NCI-H2107 treated with DMSO at 0.1 percent for 48 hours (cell line): ENCODE measurements at regions not wholly inside any gene's neighbourhood (a gene's known extent, or its start where the extent isn't known, plus 50 kb on each side); places are given as distances from the start of the nearest gene placed in this dataset.

Experiments used
- DNase-seq: peaks from one replicate; lab custom pipeline; 2025; ENCODE audit not compliant: unreplicated experiment; lab: John Stamatoyannopoulos, UW

DNA sequence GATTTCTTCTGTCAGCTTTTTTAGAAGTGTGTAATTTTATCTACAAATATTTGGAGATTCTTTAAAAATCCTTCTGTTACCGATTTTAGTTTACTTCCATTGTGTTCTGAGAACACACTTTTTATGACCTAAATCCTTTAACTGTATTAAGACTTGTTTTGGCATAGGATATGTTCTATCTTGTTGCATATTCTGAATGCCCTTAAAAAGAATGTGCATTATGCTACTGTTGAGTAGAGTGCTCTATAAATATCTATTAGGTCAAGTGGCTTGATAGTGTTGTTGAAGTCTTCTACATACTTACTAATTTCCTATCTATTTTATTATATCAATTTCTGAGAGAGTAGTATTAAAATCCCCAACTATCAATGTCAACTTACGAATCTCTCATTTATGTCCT lies 502.2 kb downstream of the MAFB start:
- no peak for DNase-seq

GRCh38 chr20:40181676-40182075 lies 507.4 kb downstream of the MAFB start:
- DNase-seq = no peak

DNA sequence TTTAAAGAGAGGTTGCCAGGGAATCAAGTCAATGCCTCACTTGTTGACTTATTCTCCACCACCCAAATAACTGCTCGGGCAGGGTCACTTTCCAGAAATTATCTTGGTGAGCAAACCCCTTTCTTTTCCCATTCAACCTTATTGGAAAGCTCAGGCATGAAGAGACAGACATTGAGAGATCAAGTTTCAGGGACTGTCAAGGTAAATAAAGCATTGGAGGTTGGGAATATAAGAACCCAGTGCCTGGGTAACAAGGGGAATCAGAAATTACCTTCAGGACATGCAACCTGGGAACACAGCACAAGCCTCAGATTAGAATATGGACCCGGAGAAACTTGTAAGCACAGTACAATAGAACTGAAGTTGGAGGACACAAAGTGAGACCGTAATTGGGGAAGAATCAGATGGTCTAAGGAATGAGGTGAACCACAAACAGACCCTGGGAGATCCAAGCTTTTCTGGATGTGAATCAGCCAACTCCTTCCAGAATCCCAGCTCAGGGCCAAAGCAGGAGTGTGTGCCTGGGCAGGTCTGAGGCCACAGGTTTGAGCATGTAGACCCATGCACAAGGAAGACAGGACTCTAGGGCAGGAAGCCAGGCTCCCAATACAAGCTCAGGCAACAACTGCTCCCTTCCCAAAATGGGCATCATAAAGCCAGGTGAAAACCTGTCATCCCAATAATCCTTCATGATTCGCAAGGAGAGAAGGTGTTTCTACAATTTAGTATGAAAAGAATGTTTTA lies 512.8 kb downstream of the MAFB start:
- no peak for DNase-seq

DNA sequence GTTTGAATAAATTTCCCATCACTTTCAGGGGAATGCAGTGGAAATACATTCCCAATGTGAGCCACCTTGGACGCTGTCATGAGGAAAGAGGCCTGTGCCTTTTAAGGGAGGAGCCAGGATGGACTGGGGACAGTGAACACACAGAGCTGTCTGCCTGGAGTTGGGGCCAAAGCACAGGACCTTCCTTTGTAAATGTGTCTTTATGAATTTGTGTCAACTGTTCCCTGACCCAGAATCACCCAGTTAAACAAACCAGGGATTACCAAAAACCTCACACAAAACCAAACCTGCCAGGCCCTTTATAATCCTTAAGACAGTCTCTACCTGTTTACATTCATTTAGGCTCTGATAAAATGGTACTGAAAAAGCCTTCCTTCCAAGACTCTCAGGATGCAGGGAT lies 513.7 kb downstream of the MAFB start:
- DNase-seq = no peak

GRCh38 chr20:40173872-40174271 lies 515.2 kb downstream of the MAFB start:
- DNase-seq = no peak

DNA sequence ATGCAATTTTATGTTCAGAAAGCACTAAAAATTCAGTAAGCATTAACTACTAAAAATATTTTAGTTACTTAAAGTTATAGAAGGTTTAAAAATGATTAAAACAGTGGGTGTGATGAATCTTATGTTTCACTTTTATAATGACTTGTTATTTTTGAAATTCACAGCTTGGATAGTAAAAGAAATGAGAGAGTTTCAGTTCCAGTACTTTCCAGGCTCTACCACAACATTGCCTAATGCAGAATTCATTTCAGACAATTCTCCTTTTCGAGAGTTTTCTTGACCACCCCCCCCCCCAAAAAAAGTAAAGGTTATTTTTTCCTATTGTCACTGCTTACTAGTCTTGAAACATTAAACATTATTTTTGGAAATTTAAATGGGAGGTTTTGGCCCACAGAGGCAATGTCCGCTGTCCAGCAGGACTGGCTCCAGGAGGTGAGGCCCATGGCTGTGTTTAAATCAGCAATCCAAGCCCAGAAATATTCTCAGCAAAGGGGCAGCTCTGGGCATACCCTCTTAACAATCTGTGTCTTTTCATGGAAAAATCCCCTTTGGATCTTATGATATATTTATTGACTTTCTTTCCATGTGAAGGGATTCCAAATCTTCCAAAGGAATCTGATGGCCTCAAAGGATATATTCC lies 519.9 kb downstream of the MAFB start:
- no peak for DNase-seq

- DNase-seq = no peak
These were observed 527.6 kb downstream of the MAFB start for GRCh38 chr20:40161391-40161790.

DNA sequence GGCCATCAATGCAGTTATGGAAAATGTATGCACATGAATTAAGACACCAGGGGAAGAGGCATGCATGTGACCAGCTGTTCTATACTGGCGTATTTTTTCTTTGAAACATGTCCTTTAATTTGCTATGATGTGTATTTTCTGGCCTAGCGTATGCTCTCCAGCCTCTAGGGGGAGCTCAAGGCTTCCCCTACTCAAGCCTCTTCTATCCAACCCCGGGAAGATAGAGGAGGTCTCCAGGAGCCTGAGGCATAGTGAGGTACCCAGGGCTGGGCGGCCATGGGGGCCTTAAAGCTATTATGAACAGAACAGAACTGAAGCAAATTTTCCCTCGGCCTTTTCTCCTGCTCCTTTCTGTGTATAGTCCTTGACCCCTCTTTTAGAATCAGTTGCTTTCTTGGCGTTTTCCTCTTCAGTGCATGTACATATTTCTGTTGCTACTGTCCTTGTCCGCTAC lies 528.9 kb downstream of the MAFB start:
- DNase-seq = peak; percentile 2

DNA sequence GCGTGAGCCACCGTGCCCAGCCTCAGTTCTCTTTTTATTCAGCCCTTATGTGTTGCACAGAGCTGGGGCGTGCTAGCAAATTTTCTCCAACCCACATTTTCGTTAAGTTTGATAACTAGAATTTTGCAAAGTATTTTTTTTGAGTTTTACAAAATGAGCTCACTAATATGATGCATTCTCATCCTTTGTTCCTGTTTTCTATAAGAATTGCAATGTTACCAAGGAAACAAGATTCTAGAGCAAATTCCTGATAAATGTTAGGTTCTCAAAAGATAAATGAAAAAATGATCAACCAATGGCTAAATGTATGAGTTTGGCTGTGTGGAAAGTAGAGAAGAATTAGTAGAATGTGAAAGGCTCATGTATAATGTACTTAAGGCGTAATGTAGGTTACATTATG lies 529.8 kb downstream of the MAFB start:
- DNase-seq = no peak

DNA sequence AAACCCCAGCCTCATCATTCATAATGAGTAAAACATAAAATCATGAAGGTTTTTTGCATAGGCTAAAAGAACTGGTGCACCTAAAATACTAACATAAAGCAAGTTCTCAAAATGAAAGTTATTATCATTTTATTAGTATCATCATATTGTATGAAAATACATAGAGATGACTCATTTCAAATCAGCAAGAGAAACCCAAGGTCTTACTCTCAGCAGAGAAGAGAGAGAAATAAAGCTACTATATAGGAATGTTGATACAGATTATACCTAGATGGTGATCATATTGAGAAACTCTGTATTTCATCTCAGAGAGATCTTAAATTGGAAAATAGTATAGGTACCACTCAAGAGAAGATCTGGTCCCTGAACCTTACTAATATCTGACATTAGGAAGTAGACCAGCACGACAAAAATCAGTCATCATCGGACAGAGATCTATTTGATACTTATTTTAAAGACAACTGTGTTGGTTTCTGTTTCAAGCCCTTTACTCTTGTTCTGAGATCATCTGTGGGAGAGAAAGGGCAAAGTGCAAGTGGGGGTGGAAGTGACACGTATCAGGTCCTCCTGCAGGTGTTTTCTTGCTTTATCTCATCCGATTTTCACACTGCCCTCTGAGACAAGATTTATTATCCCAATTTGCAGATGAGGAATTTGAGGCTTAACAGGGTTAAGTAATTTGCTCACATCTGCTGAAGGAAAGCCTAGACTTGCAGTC lies 532.3 kb downstream of the MAFB start:
- DNase-seq = no peak

- no peak for DNase-seq
These were observed 534.5 kb downstream of the MAFB start for GRCh38 chr20:40154514-40154913.

DNA sequence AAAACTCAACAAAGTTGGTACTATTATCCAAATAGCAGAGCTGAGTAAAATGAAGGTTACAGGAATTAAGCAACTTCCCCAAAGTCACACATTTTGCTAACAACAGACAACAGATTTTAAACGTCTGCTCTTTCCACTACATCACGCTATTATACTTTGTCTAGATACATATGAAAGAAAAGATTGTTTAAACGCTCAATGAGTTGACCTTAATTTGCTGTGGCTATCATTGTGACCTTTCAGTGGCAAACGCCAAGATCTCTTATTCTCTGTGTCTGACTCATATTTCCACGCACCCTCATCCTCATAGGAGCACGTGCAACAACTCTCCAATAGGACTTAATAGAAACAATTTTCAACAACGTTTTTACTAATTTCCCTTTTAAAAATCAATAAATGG lies 540.1 kb downstream of the MAFB start:
- no peak for DNase-seq

- DNase-seq = no peak
These were observed 543.0 kb downstream of the MAFB start for GRCh38 chr20:40146071-40146470.

GRCh38 chr20:40144581-40144980 lies 544.5 kb downstream of the MAFB start:
- no peak for DNase-seq

- no peak for DNase-seq
These were observed 554.9 kb downstream of the MAFB start for GRCh38 chr20:40134176-40134575.

GRCh38 chr20:40120827-40121226 lies 568.2 kb downstream of the MAFB start:
- no peak for DNase-seq

DNA sequence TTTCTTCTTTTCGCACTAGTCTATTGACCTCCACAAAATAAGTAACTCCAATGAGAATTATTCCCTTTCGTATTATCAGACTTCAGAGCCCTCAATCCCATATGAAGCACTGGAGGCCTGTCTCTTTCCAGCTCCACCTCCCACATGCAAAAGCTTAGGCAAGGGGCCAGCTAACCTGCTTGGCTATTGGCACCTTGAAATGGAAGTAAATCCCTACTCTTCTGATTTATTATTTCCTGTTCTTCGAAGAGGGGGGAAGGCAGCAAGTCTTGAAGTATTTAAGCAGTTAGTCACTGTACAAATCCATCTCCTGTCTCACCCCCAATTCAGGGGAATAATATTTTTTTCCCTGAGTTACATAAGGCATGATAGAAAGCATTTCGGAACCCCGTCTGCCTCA lies 577.8 kb downstream of the MAFB start:
- no peak for DNase-seq

DNA sequence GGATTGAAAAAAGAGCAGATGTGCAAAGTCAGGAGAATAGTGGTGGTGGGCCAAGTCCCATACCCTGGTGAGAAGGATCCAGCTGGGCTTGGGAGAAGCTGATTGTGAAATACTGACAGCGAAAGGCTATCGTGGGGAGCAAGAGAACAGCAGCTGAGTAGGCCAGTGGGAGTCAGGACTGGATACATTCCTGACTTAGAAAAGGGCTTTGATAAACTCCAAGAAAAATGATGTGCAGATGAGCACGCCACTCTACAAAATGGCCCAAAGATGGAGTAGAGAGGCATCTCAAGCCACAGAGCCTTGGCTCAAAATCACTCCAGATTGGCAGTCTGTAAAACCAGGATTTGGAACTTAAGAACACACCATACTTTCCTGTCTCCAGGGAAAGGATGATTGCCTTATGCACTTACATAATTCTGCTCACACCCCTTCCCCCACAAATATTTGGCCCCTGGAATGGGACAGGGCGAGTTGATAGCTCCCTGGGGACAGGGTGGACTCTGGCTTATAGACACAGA lies 578.7 kb downstream of the MAFB start:
- DNase-seq = no peak

DNA sequence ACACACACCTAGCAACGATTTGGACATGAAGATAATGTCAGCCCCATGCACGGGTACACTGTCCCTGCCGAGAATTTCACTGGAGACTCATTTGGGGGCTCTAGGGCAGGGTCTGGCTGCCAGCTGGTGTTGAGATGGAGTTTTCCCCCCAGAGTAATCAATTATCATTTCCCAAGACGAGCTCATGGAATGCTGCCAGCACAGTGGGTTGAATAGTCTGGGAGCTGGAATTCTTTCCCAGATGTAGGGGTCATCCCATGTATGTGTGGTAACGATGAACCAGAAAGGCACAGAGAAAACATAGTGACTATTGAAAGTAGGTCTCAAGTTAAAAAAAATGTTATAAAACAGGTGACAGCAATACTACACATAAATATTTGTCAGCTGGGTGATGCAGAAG lies 579.9 kb downstream of the MAFB start:
- DNase-seq = no peak

GRCh38 chr20:40108321-40108720 lies 580.7 kb downstream of the MAFB start:
- no peak for DNase-seq

GRCh38 chr20:40104959-40105358 lies 584.1 kb downstream of the MAFB start:
- no peak for DNase-seq

GRCh38 chr20:40103420-40103819 lies 585.6 kb downstream of the MAFB start:
- no peak for DNase-seq
